Loucy (cell line): ENCODE measurements at regions not wholly inside any gene's neighbourhood (a gene's known extent, or its start where the extent isn't known, plus 50 kb on each side); places are given as distances from the start of the nearest gene placed in this dataset.

Experiments used
- H2AFZ ChIP-seq: fragments of 200-600 bp; sonication (generic); 2 replicates; pipeline ENCODE4 v1.6.0; 2016; ENCODE audit warnings: antibody characterized with exemption, mild to moderate bottlenecking, low read length, moderate library complexity
- H3F3A ChIP-seq: fragments of 200-600 bp; 2 replicates; pipeline ENCODE4 v1.6.0; 2016; ENCODE audit warnings: antibody characterized with exemption, low read depth, mild to moderate bottlenecking
- H3K27me3 ChIP-seq: fragments of 200-600 bp; sonication (generic); 2 replicates; pipeline ENCODE4 v1.6.1; 2014; ENCODE audit warnings: low read length, mild to moderate bottlenecking; ENCODE audit not compliant: insufficient read depth, poor library complexity, severe bottlenecking
- H3K36me3 ChIP-seq: fragments of 200-600 bp; sonication (generic); 2 replicates; pipeline ENCODE4 v1.6.1; 2016; ENCODE audit warnings: low read length; ENCODE audit not compliant: insufficient read depth
- H3K4me1 ChIP-seq: fragments of 200-600 bp; sonication (generic); 2 replicates; pipeline ENCODE4 v1.5.1; 2014; ENCODE audit warnings: low read length, mild to moderate bottlenecking; ENCODE audit not compliant: insufficient read depth, poor library complexity, severe bottlenecking
- H3K4me2 ChIP-seq: fragments of 200-600 bp; sonication (generic); 2 replicates; pipeline ENCODE4 v1.6.0; 2014; ENCODE audit warnings: antibody characterized with exemption, low read length, low read depth, mild to moderate bottlenecking; ENCODE audit not compliant: poor library complexity, severe bottlenecking
- H3K4me3 ChIP-seq: fragments of 200-600 bp; sonication (generic); 2 replicates; pipeline ENCODE4 v1.5.1; 2014; ENCODE audit warnings: low read length, mild to moderate bottlenecking, mixed read lengths; ENCODE audit not compliant: poor library complexity, severe bottlenecking
- H3K79me2 ChIP-seq: fragments of 200-600 bp; sonication (generic); 2 replicates; pipeline ENCODE4 v1.6.1; 2014; ENCODE audit warnings: low read length; ENCODE audit not compliant: insufficient read depth
- H3K9ac ChIP-seq: fragments of 200-600 bp; sonication (generic); 2 replicates; pipeline ENCODE4 v1.6.0; 2014; ENCODE audit warnings: mild to moderate bottlenecking, low read depth, low read length, moderate library complexity; ENCODE audit not compliant: poor library complexity, severe bottlenecking
- H3K9me2 ChIP-seq: fragments of 200-600 bp; sonication (generic); replicated peaks from 2 replicates; pipeline ENCODE4 v1.6.1; 2016; ENCODE audit warnings: low read depth, low read length, mixed read lengths
- H3K9me3 ChIP-seq: fragments of 200-600 bp; sonication (generic); 2 replicates; pipeline ENCODE4 v1.6.1; 2014; ENCODE audit warnings: mild to moderate bottlenecking, antibody characterized with exemption, low read length, low read depth; ENCODE audit not compliant: insufficient read depth
- H4K20me1 ChIP-seq: fragments of 200-600 bp; sonication (generic); 2 replicates; pipeline ENCODE4 v1.6.0; 2014; ENCODE audit warnings: antibody characterized with exemption, low read length, mild to moderate bottlenecking; ENCODE audit not compliant: insufficient read depth, poor library complexity, severe bottlenecking
- EZH2phosphoT487 ChIP-seq: fragments of 200-600 bp; IDR thresholded peaks from 2 replicates; pipeline ENCODE4 v1.6.1; 2018; ENCODE audit warnings: antibody characterized with exemption, mild to moderate bottlenecking, moderate library complexity, borderline replicate concordance
- TF ChIP-seq, protein P1 (sequence below): fragments of 200-600 bp; sonication (generic); conservative IDR thresholded peaks from 2 replicates; pipeline ENCODE4 v1.5.1; 2014; ENCODE audit warnings: mild to moderate bottlenecking, antibody characterized with exemption, low read length

DNA sequence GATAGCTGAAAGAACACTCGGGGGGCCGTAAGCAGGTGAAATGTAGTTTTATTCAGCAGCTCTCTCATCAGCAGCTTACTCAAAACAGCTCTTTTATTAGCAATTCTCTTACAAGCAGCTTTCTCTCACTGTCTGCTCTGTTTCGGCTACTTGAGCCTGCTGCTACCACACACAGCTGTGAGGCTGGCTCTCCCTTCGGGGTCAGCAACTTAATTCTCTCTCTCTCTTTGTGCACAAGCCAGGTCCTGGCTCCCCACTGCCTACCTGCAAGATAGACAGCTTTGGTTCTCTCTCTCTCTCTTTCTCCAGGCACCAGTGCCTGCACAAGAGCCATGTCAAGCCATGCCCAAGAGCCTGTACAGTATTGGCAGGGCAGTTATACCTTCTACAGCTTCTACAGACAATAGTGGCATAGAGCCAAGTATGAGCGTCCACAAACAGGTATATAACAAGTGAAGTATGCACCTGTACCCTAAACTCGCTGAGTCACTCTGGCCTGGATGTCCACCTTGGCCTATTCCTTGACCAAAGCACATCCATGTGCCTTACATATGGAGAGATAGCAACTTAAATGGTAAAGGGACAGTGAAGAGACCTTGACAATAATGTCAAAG lies 110.8 kb downstream of the MTNR1B start:
- no peak overlapping the region for H3K4me3 ChIP-seq
- H3K4me1 ChIP-seq = no peaks in the 10 kb centered on the region
- H3K4me2 ChIP-seq = no peak overlapping the region
- no peaks in the 10 kb centered on the region for H3F3A ChIP-seq
- no peaks in the 10 kb centered on the region for H4K20me1 ChIP-seq
- TF ChIP-seq EZH2phosphoT487 = no peak
- TF ChIP-seq, protein P1, sequence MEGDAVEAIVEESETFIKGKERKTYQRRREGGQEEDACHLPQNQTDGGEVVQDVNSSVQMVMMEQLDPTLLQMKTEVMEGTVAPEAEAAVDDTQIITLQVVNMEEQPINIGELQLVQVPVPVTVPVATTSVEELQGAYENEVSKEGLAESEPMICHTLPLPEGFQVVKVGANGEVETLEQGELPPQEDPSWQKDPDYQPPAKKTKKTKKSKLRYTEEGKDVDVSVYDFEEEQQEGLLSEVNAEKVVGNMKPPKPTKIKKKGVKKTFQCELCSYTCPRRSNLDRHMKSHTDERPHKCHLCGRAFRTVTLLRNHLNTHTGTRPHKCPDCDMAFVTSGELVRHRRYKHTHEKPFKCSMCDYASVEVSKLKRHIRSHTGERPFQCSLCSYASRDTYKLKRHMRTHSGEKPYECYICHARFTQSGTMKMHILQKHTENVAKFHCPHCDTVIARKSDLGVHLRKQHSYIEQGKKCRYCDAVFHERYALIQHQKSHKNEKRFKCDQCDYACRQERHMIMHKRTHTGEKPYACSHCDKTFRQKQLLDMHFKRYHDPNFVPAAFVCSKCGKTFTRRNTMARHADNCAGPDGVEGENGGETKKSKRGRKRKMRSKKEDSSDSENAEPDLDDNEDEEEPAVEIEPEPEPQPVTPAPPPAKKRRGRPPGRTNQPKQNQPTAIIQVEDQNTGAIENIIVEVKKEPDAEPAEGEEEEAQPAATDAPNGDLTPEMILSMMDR = no peak
- H2AFZ ChIP-seq = no peak overlapping the region
- H3K79me2 ChIP-seq = no peaks in the 10 kb centered on the region
- H3K9me3 ChIP-seq = no peaks in the 10 kb centered on the region
- no peaks in the 10 kb centered on the region for H3K27me3 ChIP-seq
- no peaks in the 10 kb centered on the region for H3K9me2 ChIP-seq
- H3K36me3 ChIP-seq = no peaks in the 10 kb centered on the region
- H3K9ac ChIP-seq = no peak overlapping the region

DNA sequence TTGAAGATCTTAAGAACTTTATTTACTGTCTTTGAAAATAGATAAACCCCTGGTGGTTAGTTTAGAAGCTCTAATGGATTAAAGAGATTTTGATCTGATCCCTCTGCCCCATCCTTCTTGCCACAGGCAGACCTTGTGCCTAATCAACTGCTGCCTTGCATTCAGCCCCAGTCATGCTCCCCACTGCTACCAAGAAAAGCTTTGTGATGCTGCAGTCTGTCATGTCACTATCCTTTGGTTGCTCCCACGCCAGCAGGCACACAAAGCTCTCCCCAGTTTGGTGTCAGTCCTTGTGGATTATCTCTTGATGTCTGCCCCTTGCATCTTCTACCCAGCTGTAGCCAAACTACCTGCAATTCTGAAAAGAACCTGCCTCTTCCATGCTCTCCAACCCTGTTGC lies 112.2 kb downstream of the MTNR1B start:
- no peaks in the 10 kb centered on the region for H3K9me2 ChIP-seq
- H4K20me1 ChIP-seq = no peaks in the 10 kb centered on the region
- H3K4me2 ChIP-seq = no peak overlapping the region
- H3K4me3 ChIP-seq = no peak overlapping the region
- no peaks in the 10 kb centered on the region for H3K4me1 ChIP-seq
- TF ChIP-seq, protein P1 = no peak
- TF ChIP-seq EZH2phosphoT487 = no peak
- no peak overlapping the region for H2AFZ ChIP-seq
- no peak overlapping the region for H3K9ac ChIP-seq
- H3K27me3 ChIP-seq = no peaks in the 10 kb centered on the region
- no peaks in the 10 kb centered on the region for H3K9me3 ChIP-seq
- no peaks in the 10 kb centered on the region for H3K79me2 ChIP-seq
- H3F3A ChIP-seq = no peaks in the 10 kb centered on the region
- H3K36me3 ChIP-seq = no peaks in the 10 kb centered on the region

DNA sequence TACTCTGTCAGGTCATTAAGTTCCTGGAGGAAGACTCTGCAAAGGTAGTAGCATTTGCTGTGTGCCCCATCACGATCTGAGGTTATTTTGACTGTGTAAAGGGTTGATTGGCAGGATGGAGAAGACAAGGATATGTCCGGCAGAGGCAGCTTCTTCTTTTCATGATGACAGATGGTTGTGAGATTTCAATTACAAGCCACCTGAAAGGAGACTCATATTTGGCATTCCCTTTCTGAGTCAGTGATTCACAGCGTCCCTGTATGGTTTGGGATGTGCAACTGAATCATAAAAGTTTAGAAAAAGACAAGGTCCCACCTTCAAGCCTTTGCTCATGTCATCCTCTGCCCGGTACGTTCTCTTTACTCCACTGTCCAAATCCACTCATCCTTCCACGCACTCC lies 113.4 kb downstream of the MTNR1B start:
- no peaks in the 10 kb centered on the region for H3K36me3 ChIP-seq
- no peak overlapping the region for H3K4me2 ChIP-seq
- TF ChIP-seq EZH2phosphoT487 = no peak
- TF ChIP-seq, protein P1 = no peak
- H4K20me1 ChIP-seq = no peaks in the 10 kb centered on the region
- H3K9me2 ChIP-seq = no peaks in the 10 kb centered on the region
- H3K4me1 ChIP-seq = no peaks in the 10 kb centered on the region
- H2AFZ ChIP-seq = no peak overlapping the region
- H3F3A ChIP-seq = no peaks in the 10 kb centered on the region
- no peaks in the 10 kb centered on the region for H3K9me3 ChIP-seq
- no peak overlapping the region for H3K4me3 ChIP-seq
- H3K27me3 ChIP-seq = no peaks in the 10 kb centered on the region
- no peak overlapping the region for H3K9ac ChIP-seq
- no peaks in the 10 kb centered on the region for H3K79me2 ChIP-seq
